ENCODE measurements at regions not wholly inside any gene's neighbourhood (a gene's known extent, or its start where the extent isn't known, plus 50 kb on each side); places are given as distances from the start of the nearest gene placed in this dataset.

DNA sequence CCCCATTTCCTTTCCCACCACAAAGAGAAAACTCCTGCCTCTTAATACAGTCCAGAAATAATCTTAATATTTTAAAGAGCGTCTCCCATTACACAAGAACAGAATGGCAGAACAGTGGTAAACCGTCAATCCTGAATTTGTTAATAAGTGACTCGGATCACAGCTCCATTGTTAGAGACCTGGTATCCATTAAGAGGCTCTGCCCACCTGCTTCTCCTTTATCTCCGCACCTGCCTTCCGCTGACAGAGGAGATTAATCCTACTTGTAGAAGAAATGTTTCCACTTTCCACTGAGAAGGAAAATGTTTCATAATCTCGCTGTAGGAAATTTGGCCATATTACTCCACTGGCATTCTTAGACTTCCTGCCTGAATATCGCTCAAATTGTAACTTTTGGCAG, 1493.2 kb downstream of the MAT2B start:
- DNase-seq (ENCODE audit: low read depth, low spot score) (no peak), FAIRE-seq (no peak)
- no peak for TF ChIP-seq GATA2 (IDR thresholded peaks at IDR 0.05; ENCODE audit: insufficient read depth, insufficient read length, low read depth, low read length)
- TF ChIP-seq EZH2 (IDR thresholded peaks at IDR 0.05; ENCODE audit: borderline replicate concordance, low read depth, low read length, severe bottlenecking): no peak
- no peak for TF ChIP-seq FOS (IDR thresholded peaks at IDR 0.05; ENCODE audit: borderline replicate concordance, insufficient read depth, low read length)
- no peak for TF ChIP-seq POLR2AphosphoS5 (IDR thresholded peaks at IDR 0.05; ENCODE audit: insufficient read depth, low read depth, low read length)
- TF ChIP-seq, protein P1, sequence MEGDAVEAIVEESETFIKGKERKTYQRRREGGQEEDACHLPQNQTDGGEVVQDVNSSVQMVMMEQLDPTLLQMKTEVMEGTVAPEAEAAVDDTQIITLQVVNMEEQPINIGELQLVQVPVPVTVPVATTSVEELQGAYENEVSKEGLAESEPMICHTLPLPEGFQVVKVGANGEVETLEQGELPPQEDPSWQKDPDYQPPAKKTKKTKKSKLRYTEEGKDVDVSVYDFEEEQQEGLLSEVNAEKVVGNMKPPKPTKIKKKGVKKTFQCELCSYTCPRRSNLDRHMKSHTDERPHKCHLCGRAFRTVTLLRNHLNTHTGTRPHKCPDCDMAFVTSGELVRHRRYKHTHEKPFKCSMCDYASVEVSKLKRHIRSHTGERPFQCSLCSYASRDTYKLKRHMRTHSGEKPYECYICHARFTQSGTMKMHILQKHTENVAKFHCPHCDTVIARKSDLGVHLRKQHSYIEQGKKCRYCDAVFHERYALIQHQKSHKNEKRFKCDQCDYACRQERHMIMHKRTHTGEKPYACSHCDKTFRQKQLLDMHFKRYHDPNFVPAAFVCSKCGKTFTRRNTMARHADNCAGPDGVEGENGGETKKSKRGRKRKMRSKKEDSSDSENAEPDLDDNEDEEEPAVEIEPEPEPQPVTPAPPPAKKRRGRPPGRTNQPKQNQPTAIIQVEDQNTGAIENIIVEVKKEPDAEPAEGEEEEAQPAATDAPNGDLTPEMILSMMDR (IDR thresholded peaks at IDR 0.05; ENCODE audit: extremely low read depth in 1 of 2, insufficient read depth in 1 of 2, low read depth in 1 of 2, low read length in 2 of 2): no peak
- TF ChIP-seq POLR2A (IDR thresholded peaks at IDR 0.05; ENCODE audit: low read depth, low read length): no peak
- TF ChIP-seq, protein P2, sequence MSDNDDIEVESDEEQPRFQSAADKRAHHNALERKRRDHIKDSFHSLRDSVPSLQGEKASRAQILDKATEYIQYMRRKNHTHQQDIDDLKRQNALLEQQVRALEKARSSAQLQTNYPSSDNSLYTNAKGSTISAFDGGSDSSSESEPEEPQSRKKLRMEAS (IDR thresholded peaks at IDR 0.05; ENCODE audit: insufficient read depth, insufficient read length): no peak
- no peak for TF ChIP-seq MYC (IDR thresholded peaks at IDR 0.05; ENCODE audit: low read depth, low read length)
- no peak for TF ChIP-seq JUN (IDR thresholded peaks at IDR 0.05; ENCODE audit: borderline replicate concordance, insufficient read depth, insufficient read length, low read depth)
- no peaks in the 10 kb centered on the region for H3K9me3 ChIP-seq (replicated peaks; ENCODE audit: control insufficient read depth, insufficient read depth, low read length)
- POLR2A ChIA-PET: no interaction called here
- H3K4me2 ChIP-seq (ENCODE audit: insufficient read depth, low read length): no peak overlapping the region
- no TSS peak for BruUV-seq (replicated peaks)
- no peaks in the 10 kb centered on the region for H3K36me3 ChIP-seq (ENCODE audit: control insufficient read depth in 2 of 2, extremely low read depth in 1 of 2, insufficient read depth in 2 of 2, low read length in 2 of 2)
- H3K27me3 ChIP-seq (ENCODE audit: control insufficient read depth in 2 of 2, insufficient read depth in 2 of 2, low read length in 2 of 2): no peaks in the 10 kb centered on the region
- H3K4me3 ChIP-seq (replicated peaks in 1 of 3; ENCODE audit: insufficient read depth in 1 of 3, low read depth in 1 of 3, low read length in 3 of 3): no peak overlapping the region
- dilution Hi-C loops (cut with MboI; ENCODE audit: extremely low pct_ligation_motif_present, low sequenced_read_pairs) (no loop called here), intact Hi-C loops (cut with micrococcal nuclease) (no loop called here)
- H3K9ac ChIP-seq (replicated peaks; ENCODE audit: extremely low read depth, insufficient read depth, low read length): no peak overlapping the region
- no peaks in the 10 kb centered on the region for H3K4me1 ChIP-seq (ENCODE audit: control insufficient read depth, extremely low read depth, insufficient read depth, low read length)
- no peaks in the 10 kb centered on the region for H3K79me2 ChIP-seq (ENCODE audit: control insufficient read depth, insufficient read depth, low read length)
- CTCF ChIA-PET: no interaction called here
- H2AFZ ChIP-seq (ENCODE audit: low read depth, low read length): no peak overlapping the region
- H3K9me1 ChIP-seq (replicated peaks; ENCODE audit: control insufficient read depth, extremely low read depth, insufficient read depth, low read length): no peaks in the 10 kb centered on the region
- no peaks in the 10 kb centered on the region for H4K20me1 ChIP-seq (replicated peaks; ENCODE audit: control insufficient read depth, extremely low read depth, insufficient read depth, low read length)
- H3K27ac ChIP-seq (ENCODE audit: insufficient read depth, low read depth, low read length): no peak overlapping the region

All from endothelial cell of umbilical vein (primary cell).